ENCODE measurements at regions not wholly inside any gene's neighbourhood (a gene's known extent, or its start where the extent isn't known, plus 50 kb on each side); places are given as distances from the start of the nearest gene placed in this dataset.

GRCh38 chr4:102440498-102440897 is 60.7 kb upstream of the NFKB1 start:
- TF ChIP-seq CTCF (IDR thresholded peaks at IDR 0.05) = no peak
- TF ChIP-seq EP300 (IDR thresholded peaks at IDR 0.05) = no peak
